GM12878 (cell line): ENCODE measurements at regions not wholly inside any gene's neighbourhood (a gene's known extent, or its start where the extent isn't known, plus 50 kb on each side); places are given as distances from the start of the nearest gene placed in this dataset.

Source experiments
- ATAC-seq: fragments of 200-7000 bp; cut with Tn5 transposase; 3 replicates; pipeline ENCODE4 v1.9.1; 2020; ENCODE audit warnings: mild to moderate bottlenecking, moderate library complexity
- BruUV-seq: library from RNA; stranded (reverse); fragments of 400-500 nt; replicated peaks from 2 replicates; lab custom pipeline; 2021; lab: Mats Ljungman, UMichigan
- CTCF ChIA-PET: fragments of 300-600 bp; sonication (Branson Sonifier 250); formaldehyde crosslinking; extraction: SDS; loops from one replicate; lab custom pipeline; 2021; ENCODE audit warnings: inconsistent platforms; lab: Yijun Ruan, JAX
- POLR2A ChIA-PET: fragments of 350-600 bp; formaldehyde crosslinking; extraction: SDS; loops from one replicate; lab custom pipeline; 2021; ENCODE audit warnings: inconsistent platforms; lab: Charles Lee
- RAD21 ChIA-PET: fragments of 300-600 bp; sonication (Branson Sonifier 250); formaldehyde crosslinking; loops from one replicate; lab custom pipeline; 2023; ENCODE audit warnings: antibody characterized with exemption; ENCODE audit not compliant: unreplicated experiment; lab: Charles Lee
- SMC1A ChIA-PET: fragments of 300-600 bp; sonication (Branson Sonifier 250); formaldehyde crosslinking; loops from one replicate; lab custom pipeline; 2023; ENCODE audit not compliant: unreplicated experiment, uncharacterized antibody; lab: Charles Lee
- DNase-seq: peaks from one replicate; pipeline ENCODE4 v3.0.0-alpha.2; 2011; ENCODE audit warnings: low read depth, low spot score
- FAIRE-seq: peaks from 3 replicates; lab custom pipeline; 2011; peaks lifted over from hg19 to GRCh38; lab: Jason Lieb, UNC
- H2AFZ ChIP-seq: 2 replicates; pipeline ENCODE4 v1.6.0; 2011; ENCODE audit warnings: low read depth, low read length, control low read depth; ENCODE audit not compliant: control insufficient read depth
- H3K27ac ChIP-seq: 2 replicates; pipeline ENCODE4 v1.5.1; 2011; ENCODE audit warnings: control low read depth; ENCODE audit not compliant: control insufficient read depth, insufficient read depth
- H3K27me3 ChIP-seq, 2 experiments: replicated peaks in 1 of 2; 2 replicates each; pipeline versions ENCODE4 v1.6.0 to v1.6.1; 2011; ENCODE audit warnings: low read length in 1 of 2; ENCODE audit not compliant: control insufficient read depth in 2 of 2, insufficient read depth in 2 of 2
- H3K36me3 ChIP-seq, 2 experiments: 2 replicates each; pipeline ENCODE4 v1.5.1; 2011; ENCODE audit warnings: low read length in 1 of 2; ENCODE audit not compliant: control insufficient read depth in 2 of 2, insufficient read depth in 2 of 2
- H3K4me1 ChIP-seq: 2 replicates; pipeline ENCODE4 v1.6.1; 2011; ENCODE audit warnings: mild to moderate bottlenecking, low read length, moderate library complexity, mixed read lengths; ENCODE audit not compliant: control insufficient read depth, insufficient read depth
- H3K4me2 ChIP-seq: 2 replicates; pipeline ENCODE4 v1.6.0; 2011; ENCODE audit warnings: control low read depth; ENCODE audit not compliant: control insufficient read depth, insufficient read depth
- H3K4me3 ChIP-seq: fragments of 200-600 bp; sonication (generic); 2 replicates; pipeline ENCODE4 v1.5.1; 2016
- H3K79me2 ChIP-seq: 2 replicates; pipeline ENCODE4 v1.6.0; 2011; ENCODE audit warnings: low read length; ENCODE audit not compliant: control insufficient read depth, insufficient read depth
- H3K9ac ChIP-seq: 2 replicates; pipeline ENCODE4 v1.8.0; 2011; ENCODE audit warnings: low read length, control low read depth, mixed read lengths; ENCODE audit not compliant: control insufficient read depth, insufficient read depth
- H3K9me3 ChIP-seq: replicated peaks from 3 replicates; pipeline ENCODE4 v1.5.1; 2011; ENCODE audit warnings: mild to moderate bottlenecking, low read length; ENCODE audit not compliant: control insufficient read depth, insufficient read depth
- H4K20me1 ChIP-seq: 2 replicates; pipeline ENCODE4 v1.6.0; 2011; ENCODE audit not compliant: control insufficient read depth, insufficient read depth
- BCL11A ChIP-seq: IDR thresholded peaks from 2 replicates; pipeline ENCODE4 v1.6.1; 2011; ENCODE audit warnings: low read depth, low read length
- BHLHE40 ChIP-seq, 2 experiments: fragments of 450-650 bp in 1 of 2; IDR thresholded peaks; 2 replicates each; pipeline ENCODE4 v1.6.1; 2011 to 2017; ENCODE audit warnings: low read depth in 2 of 2, borderline replicate concordance in 1 of 2, improper control_type of control experiment in 1 of 2, low read length in 1 of 2, mild to moderate bottlenecking in 1 of 2
- CBX3 ChIP-seq: fragments of 200-600 bp; sonication (generic); IDR thresholded peaks from 2 replicates; pipeline ENCODE4 v1.6.1; 2016; ENCODE audit warnings: low read depth, borderline replicate concordance
- E4F1 ChIP-seq: fragments of 450-650 bp; IDR thresholded peaks from 2 replicates; pipeline ENCODE4 v1.6.1; 2018; ENCODE audit warnings: borderline replicate concordance, mild to moderate bottlenecking; ENCODE audit not compliant: partially characterized antibody
- MEF2A ChIP-seq: IDR thresholded peaks from 2 replicates; pipeline ENCODE4 v1.6.1; 2011; ENCODE audit warnings: low read depth, mild to moderate bottlenecking, low read length, moderate library complexity; ENCODE audit not compliant: insufficient read depth
- NFYB ChIP-seq: IDR thresholded peaks from 2 replicates; pipeline ENCODE4 v1.6.1; 2011; ENCODE audit warnings: low read depth, mild to moderate bottlenecking, low read length, improper control_type of control experiment, moderate library complexity; ENCODE audit not compliant: insufficient read depth
- WGBS: methylation state at CpG from one replicate; pipeline ENCODE4 v1.1.6; 2016; ENCODE audit warnings: low lambda C conversion rate; ENCODE audit not compliant: insufficient replicate concordance, insufficient coverage; ENCODE audit errors: missing lambda C conversion rate; 5-methylcytosine and 5-hydroxymethylcytosine counted together
- in situ Hi-C: fragments of 300-500 bp; cut with MboI; formaldehyde crosslinking; loops from 9 replicates; pipeline ENCODE4 v1.14.3; 2018; ENCODE audit warnings: mixed read lengths
- intact Hi-C: fragments of 100-400 bp; cut with micrococcal nuclease; formaldehyde crosslinking; loops from one replicate; pipeline ENCODE4 v1.14.2; 2022; ENCODE audit not compliant: unreplicated experiment

- SMC1A ChIA-PET, result no interaction called here
- no peaks in the 10 kb centered on the region for H3K36me3 ChIP-seq
- no peak overlapping the region for H2AFZ ChIP-seq
- in situ Hi-C loops (no loop called here), intact Hi-C loops (no loop called here)
- H4K20me1 ChIP-seq, result no peaks in the 10 kb centered on the region
- H3K9ac ChIP-seq, result no peak overlapping the region
- H3K27ac ChIP-seq, result no peak overlapping the region
- 40% methylated on average over 4 of the region's 4 CpGs for WGBS
- POLR2A ChIA-PET, result no interaction called here
- DNase-seq, result no peak
- no TSS peak for BruUV-seq
- CTCF ChIA-PET, result no interaction called here
- RAD21 ChIA-PET, result no interaction called here
- H3K4me2 ChIP-seq, result no peak overlapping the region
- H3K4me3 ChIP-seq, result no peak overlapping the region
- ATAC-seq, result no peak
- no peak for FAIRE-seq
- TF ChIP-seq BCL11A, result no peak
- TF ChIP-seq E4F1, result no peak
- no peak for TF ChIP-seq MEF2A
- no peak for TF ChIP-seq BHLHE40 (IDR thresholded peaks at IDR 0.05; ENCODE audit: borderline replicate concordance in 1 of 2, low read depth in 2 of 2, low read length in 1 of 2)
- no peak for TF ChIP-seq CBX3
- no peak for TF ChIP-seq NFYB
- H3K9me3 ChIP-seq, result no peaks in the 10 kb centered on the region
- no peaks in the 10 kb centered on the region for H3K27me3 ChIP-seq
- H3K4me1 ChIP-seq, result no peaks in the 10 kb centered on the region
- no peaks in the 10 kb centered on the region for H3K79me2 ChIP-seq
Observed at GRCh38 chr16:9323170-9323569, 231.7 kb downstream of the HAPSTR1 start.
